ENCODE measurements at regions not wholly inside any gene's neighbourhood (a gene's known extent, or its start where the extent isn't known, plus 50 kb on each side); places are given as distances from the start of the nearest gene placed in this dataset.
"Not testable (repeated sequence)": the region's sequence is repeated elsewhere in the genome, so short reads cannot be mapped to it uniquely, and the experiment has no call there.

DNA sequence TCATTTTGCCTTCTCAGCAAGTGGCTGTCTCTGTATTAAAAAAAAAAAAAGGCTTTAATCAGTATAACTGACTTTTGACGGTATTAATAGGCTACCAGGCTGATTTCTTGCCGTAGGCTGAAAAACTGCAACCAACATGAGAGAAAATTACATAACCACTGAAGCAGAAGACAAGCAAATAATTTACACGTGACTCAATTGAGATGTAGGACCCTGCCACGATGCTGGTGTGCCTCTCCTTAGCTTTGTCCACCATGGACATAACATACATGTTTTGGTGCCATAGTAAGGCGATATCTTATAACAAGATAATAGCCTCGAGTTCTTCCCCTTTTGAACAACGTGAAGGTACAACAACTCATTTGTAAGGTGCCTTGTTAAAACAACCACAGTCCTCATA lies 88.7 kb upstream of the GRIP1 start:
- intact Hi-C loops (cut with DNase I): no loop called here
- DNase-seq: no peak
- ATAC-seq (ENCODE audit: poor library complexity): no peak

DNA sequence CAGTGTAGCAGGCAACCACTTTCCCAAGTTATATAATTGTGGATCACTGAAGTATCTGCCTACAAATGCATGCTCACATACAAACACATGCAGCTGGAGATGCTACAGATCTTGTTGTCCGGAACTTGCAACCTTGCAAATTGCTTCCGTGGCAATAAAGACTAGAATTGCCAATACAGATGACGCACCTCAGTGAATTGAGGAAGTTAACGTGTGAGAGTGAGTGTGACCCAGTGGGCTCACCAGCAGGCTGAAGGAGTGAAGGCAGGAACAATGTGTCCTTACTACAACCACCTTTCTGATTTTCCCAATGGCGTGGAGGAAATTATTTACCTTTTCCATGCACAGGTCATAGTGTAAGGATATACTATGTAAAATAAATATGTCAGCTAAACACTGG lies 89.4 kb upstream of the GRIP1 start:
- ATAC-seq (ENCODE audit: poor library complexity) (no peak), DNase-seq (no peak)
- intact Hi-C loops (cut with DNase I): no loop called here

DNA sequence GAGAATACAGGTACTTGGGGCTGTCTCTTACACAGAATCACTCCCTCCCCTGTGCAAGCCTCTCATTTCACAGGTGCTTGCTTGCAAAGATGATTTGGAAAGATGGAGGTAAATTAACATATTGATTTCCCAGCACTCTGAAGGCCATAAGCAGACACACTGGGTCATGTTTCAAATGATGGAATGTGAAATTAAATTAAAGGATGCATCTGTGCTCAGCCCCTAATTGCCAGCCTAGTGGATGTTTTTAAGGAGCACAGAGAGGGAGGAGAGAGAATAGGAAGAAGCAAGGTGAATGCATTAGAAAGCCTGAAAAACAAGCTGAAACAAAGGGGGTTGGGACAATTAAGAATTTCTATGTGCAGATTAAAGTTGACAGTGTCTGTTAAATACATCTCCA lies 96.1 kb upstream of the GRIP1 start:
- DNase-seq: no peak
- intact Hi-C loops (cut with DNase I): no loop called here
- no peak for ATAC-seq (ENCODE audit: poor library complexity)

DNA sequence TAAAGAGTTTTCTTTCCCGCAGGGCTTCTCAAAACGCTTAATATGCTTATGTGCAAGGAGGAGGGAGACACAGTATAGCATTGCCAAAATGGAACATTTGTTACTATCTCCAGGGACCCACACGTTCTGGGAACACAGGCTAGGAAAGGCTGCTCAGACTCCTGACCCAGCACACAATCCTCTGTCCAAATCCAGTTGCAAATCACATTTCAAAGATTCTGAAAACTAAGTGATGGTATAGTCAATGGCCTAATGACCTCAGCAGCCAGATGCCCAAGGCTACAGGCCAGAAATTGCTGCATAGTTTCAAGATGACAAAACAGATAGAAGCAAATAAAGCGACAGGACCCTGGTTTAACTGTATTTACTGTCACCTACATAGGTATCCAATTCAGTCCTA lies 97.0 kb upstream of the GRIP1 start:
- ATAC-seq (ENCODE audit: poor library complexity) (no peak), DNase-seq (no peak)
- intact Hi-C loops (cut with DNase I): no loop called here

DNA sequence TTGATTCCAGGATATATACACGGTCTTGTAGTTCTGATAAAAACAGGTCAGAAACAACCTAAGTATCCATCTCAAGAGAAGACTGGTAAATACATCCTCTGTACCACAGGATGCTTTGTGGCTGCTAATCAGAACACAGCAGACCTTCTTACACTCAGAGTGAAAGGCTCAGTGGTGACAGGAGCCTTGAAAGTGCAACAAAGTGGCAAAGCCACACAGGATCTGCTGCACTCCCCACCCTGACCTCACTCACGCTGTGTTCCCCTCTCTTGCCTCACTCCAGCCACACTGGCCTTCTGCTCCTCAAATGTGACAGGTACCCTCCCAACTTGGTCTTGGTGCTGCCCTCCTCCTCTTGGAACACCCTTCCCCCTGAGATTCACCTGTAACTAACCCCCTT lies 98.1 kb upstream of the GRIP1 start:
- intact Hi-C loops (cut with DNase I): no loop called here
- no peak for ATAC-seq (ENCODE audit: poor library complexity)
- no peak for DNase-seq

DNA sequence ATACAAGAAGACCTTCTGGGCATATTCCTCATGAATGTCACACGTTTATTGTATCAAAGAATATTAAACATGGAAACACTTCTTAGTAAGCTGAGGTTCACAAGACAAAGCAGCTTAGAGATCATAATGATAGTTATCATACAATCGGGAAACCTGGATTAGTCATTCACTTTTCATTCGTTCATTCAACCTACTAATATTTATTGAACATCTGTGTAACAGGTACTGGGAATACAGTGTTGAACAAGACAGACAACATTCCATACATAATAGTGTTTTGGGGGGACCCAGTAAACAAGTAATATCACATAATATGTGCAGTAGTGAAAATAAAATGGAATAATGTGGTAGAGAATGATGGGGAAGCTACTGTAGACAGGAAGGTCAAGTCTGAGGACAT lies 100.6 kb upstream of the GRIP1 start:
- intact Hi-C loops (cut with DNase I): no loop called here
- DNase-seq: no peak
- ATAC-seq (ENCODE audit: poor library complexity): no peak

DNA sequence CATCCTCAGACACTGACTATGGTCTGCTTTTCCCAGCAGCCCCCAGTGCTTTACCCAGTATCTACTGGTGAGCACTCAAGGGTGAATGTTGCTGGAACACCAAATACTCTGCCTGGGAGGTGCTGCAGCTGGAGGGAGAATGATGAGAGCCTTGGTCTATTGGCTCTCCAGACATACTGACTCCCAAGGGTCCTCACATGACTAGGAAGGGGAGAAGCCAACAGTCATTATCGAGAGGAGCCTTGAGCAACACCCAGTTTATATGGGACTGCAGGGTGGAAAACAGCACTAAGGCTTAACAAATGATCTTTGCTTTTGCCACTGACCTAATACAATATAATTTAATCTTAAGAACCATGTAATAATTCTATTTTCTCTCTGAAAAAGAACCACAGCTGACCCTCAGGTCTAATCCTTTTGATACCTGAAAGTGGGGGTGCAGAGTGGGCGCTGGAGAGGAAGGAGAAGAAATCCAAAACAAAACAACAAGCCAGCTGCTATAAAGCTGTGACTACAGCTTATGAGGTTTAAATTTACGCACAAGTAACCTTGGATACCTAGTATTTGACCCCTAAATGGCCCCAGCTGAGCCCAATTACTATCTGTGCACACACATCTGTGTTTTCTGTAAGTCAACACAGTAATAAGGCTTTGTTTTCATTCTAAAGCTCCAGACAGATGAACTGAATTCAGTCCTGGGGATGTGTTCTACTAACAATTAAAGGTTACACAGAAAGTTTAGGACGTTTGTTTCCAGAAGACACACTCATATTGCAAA lies 107.8 kb upstream of the GRIP1 start:
- intact Hi-C loops (cut with DNase I): no loop called here
- DNase-seq: no peak
- ATAC-seq (ENCODE audit: poor library complexity): no peak

DNA sequence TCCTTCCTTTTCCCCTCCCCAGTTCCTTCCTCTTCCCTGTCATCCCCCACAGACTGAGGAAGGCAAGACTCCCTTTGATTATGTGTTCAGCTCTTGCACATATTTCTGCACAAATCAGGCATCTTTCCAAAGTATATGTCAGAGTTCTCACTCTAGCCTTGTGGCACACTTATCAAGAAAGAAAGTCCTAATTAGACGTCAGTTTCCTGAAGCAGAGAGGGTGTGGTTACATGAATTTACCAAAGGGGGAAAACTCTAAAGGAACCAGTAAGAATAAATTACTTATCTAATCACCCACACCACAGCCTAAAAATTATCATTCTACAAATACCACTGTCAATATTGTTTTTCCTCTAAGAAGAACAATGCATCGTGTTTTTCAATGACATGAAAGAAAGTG lies 120.7 kb upstream of the GRIP1 start:
- intact Hi-C loops (cut with DNase I): no loop called here
- ATAC-seq (ENCODE audit: poor library complexity) (no peak), DNase-seq (no peak)

DNA sequence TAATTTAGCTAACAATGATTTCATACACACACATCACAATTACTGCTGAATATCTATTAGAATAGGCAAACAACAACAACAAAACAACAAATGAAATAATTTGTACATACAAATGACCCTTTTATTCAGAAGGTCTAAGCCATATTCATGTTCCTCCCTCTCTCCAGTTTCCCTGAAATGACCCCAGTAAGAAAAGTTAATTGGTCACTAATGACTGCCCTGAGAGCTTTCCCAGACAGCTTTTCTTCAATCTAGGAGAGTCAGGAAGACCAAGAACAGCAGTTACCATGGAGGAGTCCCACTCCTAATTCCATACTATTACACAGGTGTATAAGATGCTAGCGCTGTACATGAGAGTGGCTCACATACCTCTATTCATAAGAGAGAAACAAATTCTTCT lies 121.2 kb upstream of the GRIP1 start:
- ATAC-seq (ENCODE audit: poor library complexity): no peak
- intact Hi-C loops (cut with DNase I): no loop called here
- no peak for DNase-seq

DNA sequence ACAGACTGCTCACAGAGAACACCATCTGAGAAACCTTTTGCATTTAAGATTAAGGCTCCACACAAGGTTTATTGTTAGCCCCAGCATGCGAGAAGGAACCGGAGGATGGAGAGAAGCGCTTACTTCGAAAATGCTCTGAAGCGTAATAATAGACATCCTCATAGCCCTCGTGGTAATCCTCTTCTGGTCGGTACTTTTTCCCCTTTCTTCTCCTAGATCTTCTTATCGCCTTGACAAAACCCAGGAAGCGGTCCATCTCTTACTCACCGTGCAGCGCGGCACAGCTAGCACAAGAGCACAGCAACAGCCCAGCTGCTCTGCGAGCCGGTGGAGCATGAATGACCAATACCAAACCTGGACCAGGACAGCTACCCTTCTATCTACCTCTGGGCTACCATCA lies 125.1 kb upstream of the GRIP1 start:
- ATAC-seq (ENCODE audit: poor library complexity): no peak

DNA sequence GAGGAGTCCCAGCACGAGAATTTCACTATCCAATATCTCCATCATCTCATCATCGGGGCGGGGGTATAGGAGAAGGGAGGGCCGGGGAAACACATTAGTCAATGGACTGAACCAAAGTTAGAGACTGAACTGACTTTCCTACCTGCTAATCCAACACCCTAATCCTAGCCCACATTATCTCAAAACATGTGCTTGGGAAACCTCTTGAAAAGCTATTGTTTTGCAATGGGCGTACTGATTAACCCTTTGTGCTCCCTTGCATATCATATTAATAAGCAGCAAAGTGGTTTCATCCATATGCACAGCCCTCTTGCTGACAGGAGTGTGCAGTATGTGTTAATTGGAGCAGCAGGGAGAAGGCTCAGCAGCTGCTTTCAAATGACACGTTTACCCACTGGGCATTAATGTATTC lies 125.7 kb upstream of the GRIP1 start:
- ATAC-seq (ENCODE audit: poor library complexity) (no peak), DNase-seq (no peak)
- intact Hi-C loops (cut with DNase I): no loop called here

More for the DNA sequence above, 125.1 kb upstream of the GRIP1 start:
- no peak for DNase-seq
- intact Hi-C loops (cut with DNase I): no loop called here

DNA sequence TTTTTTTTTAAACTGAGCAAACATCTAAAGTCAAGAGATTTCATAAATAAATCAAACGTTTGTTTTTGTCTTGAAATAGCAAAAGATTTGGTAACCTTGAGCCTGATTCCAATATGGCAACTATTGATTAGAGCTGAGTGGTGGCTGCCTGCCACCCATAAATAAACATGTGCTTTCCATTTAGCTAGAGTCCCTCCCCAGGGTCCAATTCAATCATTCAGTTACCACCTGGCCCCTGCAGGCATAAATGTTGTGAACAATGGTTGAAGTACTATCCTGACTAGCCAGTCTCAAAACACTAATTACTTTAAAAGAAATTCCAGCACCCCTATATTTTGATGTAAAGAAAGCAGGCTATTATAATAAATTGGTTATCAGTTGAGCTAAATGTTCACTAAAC lies 129.7 kb upstream of the GRIP1 start:
- intact Hi-C loops (cut with DNase I): no loop called here
- no peak for DNase-seq
- ATAC-seq (ENCODE audit: poor library complexity): no peak

DNA sequence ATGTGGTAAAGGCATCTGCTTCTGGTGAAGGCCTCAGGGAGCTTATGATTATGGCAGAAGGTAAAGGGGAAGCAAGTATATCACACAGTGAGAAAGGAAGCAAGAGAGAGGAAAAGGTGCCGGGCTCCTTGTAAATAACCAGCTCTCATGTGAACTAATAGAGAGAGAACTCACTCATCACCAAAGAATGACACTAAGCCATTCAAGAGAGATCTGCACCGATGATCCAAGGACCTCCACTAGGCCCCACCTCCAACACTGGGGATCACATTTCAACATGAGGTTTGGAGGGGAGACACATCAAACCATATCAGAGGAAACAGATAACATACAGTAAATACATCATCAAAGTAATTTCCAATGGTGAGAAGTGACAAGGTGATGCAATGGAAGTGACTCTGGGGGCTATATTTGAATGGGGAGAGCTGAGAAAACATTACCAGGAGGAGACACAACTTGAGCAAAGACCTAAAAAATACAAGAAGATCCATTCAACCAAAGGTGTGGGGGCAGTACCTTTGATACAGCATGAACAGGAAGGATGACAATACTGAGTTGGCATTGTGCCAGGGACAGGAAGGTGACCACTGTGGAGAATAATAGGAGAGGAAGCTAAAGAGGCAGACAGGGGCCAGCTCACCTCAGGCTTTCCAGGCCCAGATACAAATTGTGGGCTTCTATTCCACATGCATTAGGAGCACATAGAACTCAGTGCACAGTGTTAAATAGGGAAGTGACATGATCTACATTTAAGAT lies 134.4 kb upstream of the GRIP1 start:
- no peak for DNase-seq
- intact Hi-C loops (cut with DNase I): no loop called here
- ATAC-seq (ENCODE audit: poor library complexity): no peak

DNA sequence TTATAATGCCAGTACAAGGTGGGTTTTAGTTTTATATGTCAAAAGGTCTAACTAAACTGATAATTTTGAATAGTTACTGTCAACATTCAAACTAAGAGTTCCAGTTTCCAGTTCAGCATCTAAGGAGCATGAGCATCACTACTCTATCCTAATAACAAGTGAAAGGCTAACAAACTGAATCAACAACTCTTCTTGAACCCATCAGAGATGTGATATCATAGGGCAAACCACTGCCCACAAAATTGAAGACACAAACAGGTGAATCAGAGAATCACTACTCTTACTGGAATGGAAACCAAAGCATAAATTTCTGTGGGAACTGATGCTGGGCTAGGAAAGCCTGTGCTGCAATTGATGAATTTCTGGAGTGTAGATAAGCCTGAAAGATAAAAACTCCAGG lies 140.7 kb upstream of the GRIP1 start:
- DNase-seq (no peak), ATAC-seq (ENCODE audit: poor library complexity) (no peak)
- intact Hi-C loops (cut with DNase I): no loop called here

DNA sequence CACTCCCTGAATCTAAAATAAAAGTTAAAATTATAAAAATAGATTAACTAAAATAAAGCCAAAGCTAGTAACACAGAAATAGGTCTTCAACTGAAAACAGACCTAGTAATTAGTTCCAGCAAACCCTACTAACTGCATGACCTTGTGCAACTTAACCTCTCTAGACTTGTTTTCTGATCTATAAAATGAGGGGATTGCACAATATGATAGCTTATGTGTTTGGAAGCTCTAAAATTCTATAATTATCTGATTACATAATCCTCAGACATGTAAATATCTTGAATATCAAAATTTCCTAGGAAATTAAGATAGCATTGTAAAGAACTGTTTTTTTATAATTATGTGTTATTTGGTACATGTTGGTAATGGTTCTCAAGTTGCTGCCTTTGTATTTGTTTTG lies 144.1 kb upstream of the GRIP1 start:
- no peak for DNase-seq
- no peak for ATAC-seq (ENCODE audit: poor library complexity)

DNA sequence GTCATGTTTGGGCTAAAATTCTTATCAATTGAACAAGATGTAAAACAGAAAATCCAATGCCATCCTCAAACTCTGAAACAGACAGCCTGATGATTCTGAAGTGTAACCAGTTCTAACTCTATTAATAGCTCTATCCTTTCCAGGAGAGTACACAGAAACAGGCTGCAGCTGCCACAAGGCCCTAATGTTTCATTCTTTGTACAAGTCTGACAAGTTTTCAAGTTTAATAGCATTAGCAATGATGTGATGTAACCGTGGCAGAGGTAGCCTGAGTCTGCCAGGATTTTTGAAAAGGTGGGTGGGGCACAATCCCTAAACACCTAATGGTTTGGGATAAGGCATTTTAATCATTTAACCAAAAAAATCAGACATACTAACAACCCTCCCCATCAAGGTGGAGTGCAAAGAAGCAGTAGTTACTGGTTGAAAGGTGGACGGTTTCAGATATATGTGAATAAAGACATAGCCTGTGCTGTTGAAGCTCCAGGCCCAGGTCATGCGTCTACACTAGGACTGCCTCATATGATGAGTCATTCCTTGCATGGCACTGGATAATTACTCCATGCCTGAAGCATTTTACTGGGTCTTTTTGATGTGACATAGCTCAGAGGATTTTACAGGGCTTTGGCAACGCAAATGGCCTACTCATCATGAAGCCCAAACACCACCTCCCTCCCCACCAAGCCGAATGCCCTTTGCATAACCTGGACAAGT lies 145.1 kb upstream of the GRIP1 start:
- no peak for DNase-seq
- intact Hi-C loops (cut with DNase I): no loop called here
- peak; percentile 51 for ATAC-seq (ENCODE audit: poor library complexity)

More for the DNA sequence above, 144.1 kb upstream of the GRIP1 start:
- intact Hi-C loops (cut with DNase I): no loop called here

DNA sequence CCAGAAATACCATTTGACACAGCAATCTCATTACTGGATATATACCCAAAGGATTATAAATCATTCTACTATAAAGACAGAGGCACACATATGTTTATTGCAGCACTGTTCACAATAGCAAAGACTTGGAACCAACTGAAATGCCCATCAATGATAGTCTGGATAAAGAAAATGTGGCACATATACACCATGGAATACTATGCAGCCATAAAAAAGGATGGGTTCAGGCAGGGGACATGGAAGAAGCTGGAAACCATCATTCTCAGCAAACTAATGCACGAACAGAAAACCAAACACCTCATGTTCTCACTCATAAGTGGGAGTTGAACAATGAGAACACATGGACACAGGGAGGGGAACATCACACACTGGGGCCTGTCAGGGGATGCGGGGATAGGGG lies 147.0 kb upstream of the GRIP1 start:
- DNase-seq; intact Hi-C loops (cut with DNase I); ATAC-seq (ENCODE audit: poor library complexity): not testable (repeated sequence)

DNA sequence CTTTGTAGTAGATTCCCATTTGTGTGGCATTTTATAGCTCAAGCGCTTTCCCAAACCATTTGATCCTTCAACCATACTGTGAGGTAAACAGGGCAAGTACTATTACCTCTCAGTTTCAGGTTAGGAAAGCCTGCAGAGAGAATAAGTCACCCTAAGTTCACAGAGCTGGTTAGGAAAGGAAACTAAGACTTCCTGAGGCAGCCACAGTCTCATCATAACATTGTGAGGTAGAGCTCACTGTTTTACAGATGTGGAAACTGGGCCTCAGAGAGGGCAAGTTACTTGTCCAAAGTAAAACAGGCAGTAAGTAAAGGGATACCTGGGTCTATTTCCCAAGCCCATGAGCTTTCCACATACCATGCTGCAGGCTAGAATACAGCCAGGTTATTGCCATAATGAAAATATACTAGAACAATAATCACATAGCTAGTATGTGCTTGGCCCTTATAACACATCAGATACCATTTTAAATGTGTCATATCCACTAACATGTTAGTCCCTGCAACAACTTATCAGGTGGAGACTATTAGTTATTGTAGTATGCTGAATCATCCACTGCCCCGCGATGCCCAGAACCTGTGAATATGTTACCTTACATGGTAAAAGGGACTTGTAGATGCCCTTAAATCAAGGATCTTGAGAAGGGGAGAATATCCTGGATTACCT lies 150.9 kb upstream of the GRIP1 start:
- DNase-seq: no peak
- intact Hi-C loops (cut with DNase I): no loop called here
- ATAC-seq (ENCODE audit: poor library complexity): no peak

DNA sequence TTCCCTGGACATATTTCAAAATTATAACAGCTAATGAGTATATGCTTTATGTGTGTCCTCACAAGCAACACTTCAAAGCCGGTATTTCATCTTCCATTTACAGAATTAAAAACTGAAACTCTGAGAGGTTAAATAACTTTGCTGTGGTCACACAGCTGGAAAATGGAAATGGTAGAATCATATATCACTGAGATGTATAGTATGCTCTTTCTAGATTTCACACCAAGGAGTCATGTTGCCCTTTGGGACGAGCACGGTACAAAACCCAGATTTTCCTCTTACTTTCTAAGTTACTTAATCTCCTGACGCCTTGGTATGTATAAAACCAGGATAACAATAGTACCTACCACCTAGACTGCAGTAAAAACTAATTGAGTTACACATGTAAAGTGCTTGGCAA lies 152.6 kb upstream of the GRIP1 start:
- ATAC-seq (ENCODE audit: poor library complexity) (no peak), DNase-seq (no peak)
- intact Hi-C loops (cut with DNase I): no loop called here

Measured in Right ventricle myocardium superior (tissue), 1 donor.